Hepatocyte (in vitro differentiated cells): ENCODE measurements at regions not wholly inside any gene's neighbourhood (a gene's known extent, or its start where the extent isn't known, plus 50 kb on each side); places are given as distances from the start of the nearest gene placed in this dataset.

Experiments
- CTCF ChIP-seq: fragments of 200-600 bp; sonication (generic); IDR thresholded peaks from 2 replicates; pipeline ENCODE4 v1.5.1; 2016; ENCODE audit warnings: antibody characterized with exemption, mild to moderate bottlenecking; ENCODE audit not compliant: poor library complexity
- EZH2 ChIP-seq: fragments of 200-600 bp; sonication (generic); IDR thresholded peaks from 2 replicates; pipeline ENCODE4 v1.6.1; 2016; ENCODE audit warnings: antibody characterized with exemption, mild to moderate bottlenecking, borderline replicate concordance

DNA sequence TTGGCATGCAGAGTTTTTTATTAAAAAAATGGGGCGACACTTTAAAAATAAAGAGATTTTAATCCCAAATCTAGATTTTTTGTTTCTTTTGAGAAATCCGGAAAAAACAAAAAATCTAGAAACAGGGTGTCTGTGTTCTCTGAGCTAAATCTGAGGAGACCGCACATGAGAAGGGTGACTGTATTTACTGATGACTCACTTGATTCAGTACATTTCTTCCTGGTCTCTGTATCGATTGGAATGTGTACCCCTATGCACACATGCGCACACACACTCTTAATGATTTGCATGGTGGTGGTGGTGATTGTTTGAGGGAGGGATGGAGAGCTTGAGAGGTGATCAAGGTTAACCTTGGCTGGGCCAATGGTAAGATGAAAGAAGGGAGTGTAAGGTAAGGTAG lies 443.1 kb upstream of the THRB start:
- TF ChIP-seq CTCF = no peak
- no peak for TF ChIP-seq EZH2
